Amniotic stem cell (primary cell): ENCODE measurements at regions not wholly inside any gene's neighbourhood (a gene's known extent, or its start where the extent isn't known, plus 50 kb on each side); places are given as distances from the start of the nearest gene placed in this dataset.

Experiments
- DNase-seq: peaks from one replicate; lab custom pipeline; 2025; lab: John Stamatoyannopoulos, UW

DNA sequence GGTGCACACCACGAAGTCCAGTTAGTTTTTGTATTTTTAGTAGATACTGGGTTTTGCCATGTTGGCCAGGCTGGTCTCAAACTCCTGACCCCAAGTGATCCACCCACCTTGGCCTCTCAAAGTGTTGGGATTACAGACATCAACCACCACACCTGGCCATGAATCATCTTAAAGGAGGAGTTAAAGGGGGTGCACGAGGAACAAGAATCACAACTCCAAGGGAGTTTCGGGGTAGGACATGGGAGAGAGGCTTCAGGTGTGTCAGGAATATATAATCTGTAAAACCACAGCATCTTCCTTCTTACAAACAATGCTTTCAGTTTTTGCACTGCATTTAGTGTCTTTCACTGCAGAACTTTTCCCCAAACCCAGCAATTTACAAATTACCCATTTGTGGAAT is 137.4 kb upstream of the SGK1 start:
- no peak for DNase-seq

DNA sequence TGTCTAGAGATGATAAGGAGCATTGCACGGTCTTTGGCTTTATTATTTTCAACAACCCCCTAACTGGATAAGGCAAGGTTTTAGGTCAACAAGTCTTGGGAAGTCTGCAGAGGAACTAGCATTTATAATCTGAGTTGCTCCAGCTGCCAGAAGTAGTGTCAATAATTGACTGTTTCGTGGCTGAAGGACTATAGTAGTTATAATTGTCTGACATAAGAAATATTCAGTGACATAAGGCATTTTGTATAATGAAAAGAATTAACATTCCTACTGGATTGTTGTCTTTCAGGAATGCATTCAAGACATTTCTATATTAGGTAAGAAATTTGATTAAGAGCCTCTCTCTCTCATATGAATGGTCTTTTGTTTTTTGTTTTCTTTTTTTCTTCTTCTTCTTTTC is 136.9 kb upstream of the SGK1 start:
- DNase-seq, result no peak

DNA sequence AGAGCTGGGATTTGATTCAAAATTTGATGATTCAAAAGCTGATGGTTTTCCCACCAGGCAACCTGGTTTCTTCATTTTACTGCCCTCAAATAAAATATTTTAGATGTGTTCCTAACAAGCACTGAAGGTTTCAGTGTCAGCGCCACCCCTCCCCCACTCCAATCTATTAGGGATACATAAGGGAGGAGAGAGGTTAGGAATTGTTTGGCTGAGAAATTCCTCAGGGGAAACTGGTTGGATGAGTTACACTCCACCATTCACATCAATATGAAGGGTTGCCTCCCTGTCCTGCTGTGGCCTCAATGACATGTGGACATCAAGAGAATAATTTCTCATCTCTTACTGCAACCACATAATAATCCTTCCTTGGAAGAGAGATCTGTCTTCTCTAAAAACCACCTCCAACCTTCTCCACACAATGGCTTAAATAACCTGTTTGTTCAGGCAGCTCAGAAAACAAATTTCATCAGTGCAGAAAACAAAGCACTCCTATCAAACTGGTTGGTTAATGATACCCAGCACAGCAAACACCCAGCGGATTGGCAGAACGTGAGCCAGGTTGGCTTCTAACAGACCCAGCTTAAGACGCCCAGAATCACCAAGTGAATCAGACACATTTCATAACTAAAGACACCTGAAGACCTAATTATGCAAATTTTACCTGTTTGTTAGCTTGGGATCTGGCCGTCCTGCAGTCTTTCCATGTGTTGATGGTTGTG is 136.0 kb upstream of the SGK1 start:
- no peak for DNase-seq

DNA sequence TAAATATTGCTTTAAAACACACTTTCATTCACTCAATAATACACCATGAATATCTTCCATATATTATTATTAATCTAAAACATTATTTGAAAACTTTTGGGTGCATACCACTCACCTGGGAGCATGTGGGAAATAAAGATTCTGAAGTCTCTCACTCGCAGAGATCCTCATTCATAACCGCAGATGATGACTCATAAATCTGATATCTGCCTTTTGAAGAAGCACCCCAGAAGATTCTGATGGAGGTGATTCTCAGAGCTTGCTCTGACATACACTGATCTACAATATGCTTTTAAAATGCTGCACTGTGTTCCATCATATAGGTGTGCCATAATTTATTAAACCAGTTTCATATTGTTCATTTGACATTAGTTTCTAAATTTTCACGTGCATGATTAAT is 135.0 kb upstream of the SGK1 start:
- no peak for DNase-seq

DNA sequence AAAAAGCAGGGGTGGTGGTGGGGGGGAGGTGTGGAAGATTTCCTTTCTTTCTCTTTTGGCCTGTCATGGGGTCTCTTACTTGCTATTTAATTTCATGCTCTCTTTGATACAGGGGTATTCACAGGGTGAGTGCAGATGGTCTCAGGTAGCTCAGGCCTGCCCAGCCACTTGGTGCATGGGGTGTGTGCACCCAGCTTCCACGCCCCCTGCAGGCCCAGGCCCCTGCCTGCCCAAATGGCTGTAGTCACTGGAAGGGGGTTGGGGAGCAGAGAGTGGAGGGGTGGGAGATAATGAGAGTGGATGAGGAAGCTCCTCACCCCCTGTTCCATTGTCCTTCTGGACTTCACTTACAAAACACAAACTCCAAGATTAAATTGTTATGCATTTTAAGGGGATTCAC is 133.6 kb upstream of the SGK1 start:
- no peak for DNase-seq

DNA sequence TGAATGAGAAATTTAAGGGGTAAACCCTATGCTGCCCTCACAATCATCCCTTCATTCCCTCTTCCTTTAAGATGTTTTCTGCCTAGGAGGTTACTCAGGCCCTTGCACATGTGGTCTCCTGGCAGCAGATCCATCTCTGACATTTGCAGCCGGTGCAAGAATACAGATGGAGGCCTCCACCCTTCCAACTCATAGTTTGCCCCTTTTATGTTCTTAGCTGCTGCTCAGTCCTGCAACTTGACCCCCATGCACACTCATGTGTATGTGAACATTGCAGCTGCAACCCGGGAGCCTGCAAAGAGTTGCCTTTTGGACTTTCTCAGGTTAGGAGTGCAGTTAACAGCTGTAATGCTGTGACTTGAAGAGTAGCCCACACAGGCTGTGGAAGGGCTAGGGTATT is 131.9 kb upstream of the SGK1 start:
- DNase-seq, result no peak

DNA sequence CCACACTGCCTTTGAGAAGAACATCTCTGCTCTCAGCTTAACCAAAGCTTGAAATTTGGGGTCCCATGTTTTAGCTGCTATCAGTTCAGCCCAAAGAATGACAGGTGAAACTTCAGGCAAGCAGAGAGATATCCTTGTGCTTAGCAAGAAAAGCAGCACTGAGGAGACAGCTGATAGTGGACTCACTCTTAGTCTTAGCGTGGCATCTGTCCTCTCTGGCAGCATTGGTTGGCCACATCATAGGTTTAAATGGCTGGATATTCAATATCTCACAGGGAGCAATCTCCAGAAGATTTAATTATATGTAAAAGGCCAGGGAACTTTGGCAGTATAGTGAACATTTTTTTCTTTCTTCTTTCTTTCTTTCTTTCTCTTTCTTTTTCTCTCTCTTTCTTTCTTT is 131.1 kb upstream of the SGK1 start:
- DNase-seq, result no peak

DNA sequence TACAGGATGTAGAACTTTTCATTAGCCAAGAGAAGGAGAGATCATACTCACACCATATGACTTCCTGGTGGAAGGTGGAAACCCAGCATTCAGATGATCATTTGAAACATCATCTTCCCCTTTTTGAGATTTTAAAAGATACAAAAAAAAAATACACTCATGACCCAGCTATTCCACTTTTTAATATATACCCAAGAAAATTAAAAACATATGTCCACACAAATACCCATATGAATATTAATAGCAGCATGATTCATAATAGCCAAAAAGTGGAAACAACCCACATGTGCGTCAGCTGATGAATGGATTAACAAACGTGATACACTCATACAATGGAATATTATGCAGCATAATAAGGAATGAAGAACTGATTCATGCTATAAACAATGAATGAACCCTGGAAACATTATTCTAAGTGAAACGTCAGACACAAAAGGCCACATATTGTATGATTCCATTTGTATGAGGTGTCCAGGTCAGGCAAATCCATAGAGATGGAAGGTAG is 130.0 kb upstream of the SGK1 start:
- peak; percentile 33 for DNase-seq

DNA sequence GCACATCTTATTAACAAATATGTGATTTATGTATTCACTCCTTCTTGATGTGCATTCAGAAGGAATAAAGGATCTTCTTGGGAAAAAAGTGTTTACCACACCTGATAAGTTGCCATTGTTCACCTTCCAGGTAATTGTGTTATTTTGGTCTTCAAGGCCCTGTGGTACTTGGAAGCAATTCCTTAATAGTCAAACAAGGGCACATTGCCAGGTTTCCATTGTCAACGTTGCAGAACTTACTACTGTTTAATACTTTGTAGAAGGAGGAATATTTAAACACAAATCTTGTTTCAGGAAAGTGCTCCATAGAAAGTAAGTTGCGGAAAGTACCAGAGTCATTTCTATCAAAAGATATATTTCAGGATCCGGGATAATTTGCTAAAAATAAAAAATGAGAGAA is 129.5 kb upstream of the SGK1 start:
- DNase-seq, result no peak

DNA sequence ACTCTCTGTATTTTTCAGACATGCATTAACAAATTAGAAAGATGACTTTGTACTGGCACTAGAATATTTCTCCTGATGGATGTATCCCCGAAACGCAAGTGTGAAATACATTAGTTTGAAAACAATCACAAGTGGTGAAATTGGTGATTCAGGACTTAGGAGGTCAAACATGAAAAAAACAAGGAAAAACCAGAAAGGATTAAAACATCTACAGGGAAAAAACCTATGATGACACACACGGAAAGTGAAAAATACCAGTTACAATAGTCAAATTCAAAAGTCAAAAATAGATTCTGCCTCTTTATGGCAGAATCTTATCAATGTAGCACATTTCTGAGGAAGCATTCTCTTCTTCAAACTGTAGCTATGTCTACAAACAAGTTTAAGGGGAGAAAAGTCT is 129.0 kb upstream of the SGK1 start:
- no peak for DNase-seq

DNA sequence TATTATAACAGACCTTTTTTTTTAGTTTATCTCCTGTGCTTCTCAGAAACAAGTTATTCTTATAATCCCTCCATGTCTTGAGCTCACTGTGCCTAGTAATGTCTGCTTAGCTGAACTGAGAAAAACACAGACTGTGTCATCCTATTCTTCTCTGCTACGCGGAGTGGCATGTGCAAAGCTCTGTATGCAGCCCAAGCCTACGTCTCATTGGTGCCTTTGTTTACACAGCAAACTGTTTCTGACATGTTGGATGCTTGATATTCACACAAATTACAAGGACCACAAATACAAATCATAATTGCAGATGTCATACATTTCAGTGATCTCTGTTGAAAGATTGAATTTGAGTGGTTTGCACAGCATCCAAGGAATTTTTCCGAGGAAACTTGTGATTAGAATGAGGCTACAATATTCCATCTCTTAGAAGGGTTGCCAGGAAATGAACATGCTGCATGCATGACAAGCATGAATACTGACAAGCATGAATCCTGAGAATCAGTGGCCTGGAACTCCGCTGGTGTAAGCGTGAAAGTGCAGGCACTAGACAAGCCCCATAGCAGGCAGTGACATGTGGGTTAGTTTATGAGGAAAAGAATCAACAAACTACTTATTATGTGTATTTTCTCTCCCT is 128.4 kb upstream of the SGK1 start:
- DNase-seq, result peak; percentile 55

DNA sequence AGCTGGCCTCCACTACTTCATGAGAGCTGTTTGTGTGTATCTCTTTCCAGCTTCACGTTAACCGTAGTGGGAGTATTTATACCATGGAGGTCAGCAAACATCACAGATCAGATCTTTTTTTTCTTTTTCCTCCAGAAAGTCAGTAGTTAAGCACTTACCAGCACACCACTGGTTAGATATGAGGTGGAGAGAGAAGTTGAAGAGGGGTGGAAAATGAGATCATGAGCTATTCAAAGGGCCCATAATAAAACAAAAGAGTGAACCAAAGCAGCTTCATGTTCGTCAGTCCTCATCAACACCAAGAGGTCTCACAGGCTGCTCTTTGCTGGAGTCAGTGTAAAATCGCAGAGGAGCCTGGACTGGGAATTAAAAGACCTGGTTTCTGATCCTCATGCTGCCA is 125.1 kb upstream of the SGK1 start:
- DNase-seq, result no peak

DNA sequence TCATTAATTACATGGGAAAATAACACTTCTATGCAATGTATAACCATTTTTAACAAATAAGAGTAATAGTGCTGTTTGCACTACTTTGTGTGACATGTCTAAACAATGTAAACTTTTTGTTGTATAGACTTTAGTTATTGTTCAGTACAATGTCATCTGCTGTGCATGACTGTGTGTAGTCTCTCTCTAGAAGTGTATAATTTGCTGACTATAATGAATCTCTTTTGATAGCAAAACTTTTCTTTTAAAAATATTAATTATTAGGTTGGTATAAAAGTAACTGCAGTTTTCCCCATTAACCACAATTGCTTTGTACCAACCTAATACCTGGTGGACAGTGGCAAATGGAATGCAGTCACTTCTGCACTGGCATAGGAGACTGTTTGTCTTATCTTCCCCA is 124.2 kb upstream of the SGK1 start:
- DNase-seq, result no peak

DNA sequence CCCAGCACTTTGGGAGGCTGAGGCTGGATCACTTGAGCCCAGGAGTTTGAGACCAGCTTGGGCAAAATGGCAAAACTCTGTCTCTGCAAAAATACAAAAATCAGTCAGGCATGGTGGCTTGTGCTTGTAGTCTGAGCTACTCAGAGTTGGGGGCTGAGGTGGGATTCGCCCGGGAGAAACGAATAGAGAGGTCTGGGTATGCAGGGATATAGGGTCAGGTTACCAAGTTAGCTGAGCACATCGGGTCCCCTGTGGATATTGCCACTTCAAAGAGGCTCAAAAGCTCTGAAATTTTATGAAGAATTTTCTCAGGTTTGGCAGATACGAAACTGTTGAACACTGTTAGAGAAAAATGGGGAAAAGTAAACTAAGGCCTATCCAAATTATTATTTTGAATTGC is 120.9 kb upstream of the SGK1 start:
- DNase-seq, result no peak

DNA sequence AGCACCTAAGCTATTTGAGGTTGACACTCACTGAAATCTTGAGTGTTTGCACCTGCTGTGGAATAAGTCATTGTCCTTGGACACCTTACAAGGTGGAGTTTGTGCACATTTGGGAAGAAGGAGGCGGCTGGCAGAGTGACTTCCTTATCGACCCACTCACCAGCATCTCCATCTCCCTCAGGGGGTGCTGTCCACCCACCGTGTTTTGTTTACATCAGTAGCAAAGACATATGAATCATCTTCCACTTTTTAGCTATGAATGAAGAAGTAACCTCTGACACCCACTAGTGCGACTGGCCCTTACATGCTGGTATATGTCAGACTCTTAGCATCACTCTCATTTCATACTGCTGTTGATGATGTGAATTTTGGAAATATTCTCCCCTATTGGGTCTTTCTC is 119.5 kb upstream of the SGK1 start:
- DNase-seq, result no peak

DNA sequence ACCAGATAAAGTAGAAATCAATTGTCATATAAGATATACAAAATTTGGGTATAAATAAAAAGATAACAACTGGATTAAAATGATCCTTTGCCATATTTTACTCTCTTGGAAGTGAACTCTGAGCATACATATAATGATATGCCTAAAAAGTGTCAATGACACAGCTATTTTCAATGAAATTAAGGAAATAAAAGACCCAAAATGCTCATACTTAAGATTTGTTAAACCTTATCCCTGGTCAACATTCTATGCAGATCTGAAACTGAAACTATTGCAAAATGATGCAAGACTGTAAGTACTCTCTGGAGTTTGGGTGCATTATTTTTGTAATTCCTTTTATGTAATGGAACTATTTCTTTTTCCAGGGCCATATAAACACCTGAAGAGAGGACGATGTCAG is 119.0 kb upstream of the SGK1 start:
- DNase-seq, result no peak

DNA sequence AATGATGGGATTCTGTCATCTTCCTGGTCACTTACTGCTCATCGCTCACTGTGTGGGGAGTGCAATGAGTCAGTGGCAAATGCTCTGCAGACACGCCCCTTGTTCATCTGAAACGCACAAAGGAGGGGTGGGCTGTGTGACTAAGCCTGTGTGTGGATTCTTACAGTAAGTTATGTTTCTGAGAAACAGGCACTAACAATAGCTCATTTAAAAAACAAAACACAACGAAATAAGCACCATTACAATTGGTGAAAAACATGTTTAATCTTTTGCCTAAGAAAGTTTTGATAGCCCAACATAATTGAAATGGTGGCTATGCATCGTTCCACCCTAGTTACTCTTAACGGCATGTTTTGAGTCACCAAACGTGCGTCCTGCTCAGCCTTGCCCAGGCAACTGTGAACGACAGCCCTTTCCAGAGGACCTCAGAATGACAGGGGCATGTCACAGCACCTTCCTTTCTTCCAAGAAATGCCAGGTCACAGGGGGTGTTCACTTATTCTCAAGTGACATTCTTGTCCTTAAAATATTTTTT is 118.4 kb upstream of the SGK1 start:
- DNase-seq, result peak; percentile 95

DNA sequence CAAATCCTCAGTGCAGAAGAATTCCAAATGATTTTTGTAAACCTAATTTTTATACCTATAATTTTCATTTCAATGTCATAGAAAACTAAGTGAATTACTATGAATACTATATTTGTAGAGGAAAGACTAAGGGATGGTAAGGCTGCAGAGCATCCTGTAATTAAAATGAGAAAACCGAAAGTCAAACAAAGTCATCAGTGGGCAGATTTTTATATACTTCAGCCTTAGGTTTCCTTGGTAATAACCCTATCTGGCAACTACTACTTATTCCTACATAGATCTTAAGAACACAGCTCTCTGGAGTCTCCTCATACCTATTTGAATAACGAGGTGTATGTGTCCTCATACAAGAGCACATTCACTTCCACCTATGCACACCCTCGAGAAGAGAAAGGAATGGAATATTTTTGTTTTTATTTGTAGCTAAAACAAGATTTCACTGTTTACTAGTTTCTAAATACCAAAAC is 117.9 kb upstream of the SGK1 start:
- DNase-seq, result no peak

DNA sequence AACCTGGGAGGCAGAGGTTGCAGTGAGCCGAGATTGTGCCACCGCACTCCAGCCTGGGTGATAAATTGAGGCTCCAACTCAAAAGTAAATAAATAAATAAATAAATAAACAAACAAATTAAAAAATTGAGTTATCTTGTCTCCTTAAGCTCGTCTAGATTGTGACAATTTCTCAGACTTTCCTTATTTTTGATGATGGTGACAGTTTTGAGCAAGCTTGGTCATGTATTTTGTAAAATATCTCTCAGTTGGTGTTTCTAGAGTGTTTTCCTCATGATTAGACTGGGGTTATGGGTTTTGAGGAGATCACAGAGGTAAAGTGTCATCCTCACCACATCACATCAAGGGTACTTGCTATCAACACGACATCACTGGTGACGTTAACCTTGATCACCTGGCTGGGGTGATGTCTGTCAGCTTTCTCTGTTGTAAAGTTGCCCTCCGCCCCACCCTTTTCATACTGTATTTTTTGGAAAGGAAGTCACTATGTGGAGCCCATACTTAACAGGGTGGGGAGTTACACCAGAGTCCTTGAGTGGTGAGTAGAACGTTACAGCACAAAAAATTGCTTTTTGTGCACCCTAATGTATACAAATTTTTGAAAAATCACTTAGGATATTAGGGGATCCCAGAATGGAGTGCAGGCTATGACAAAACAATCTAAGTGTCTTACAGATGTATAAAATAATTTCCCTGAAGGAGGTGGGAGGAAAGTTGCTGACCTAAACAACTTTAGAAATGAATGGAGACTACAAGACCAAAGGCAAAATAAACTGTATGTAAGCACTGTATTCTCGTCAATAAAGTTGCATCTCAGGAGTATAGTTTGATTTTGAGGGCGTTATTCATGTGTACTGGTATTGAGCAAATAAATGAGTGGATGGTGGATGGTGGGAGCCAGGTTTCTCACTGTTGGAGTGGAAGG is 116.4 kb upstream of the SGK1 start:
- no peak for DNase-seq

DNA sequence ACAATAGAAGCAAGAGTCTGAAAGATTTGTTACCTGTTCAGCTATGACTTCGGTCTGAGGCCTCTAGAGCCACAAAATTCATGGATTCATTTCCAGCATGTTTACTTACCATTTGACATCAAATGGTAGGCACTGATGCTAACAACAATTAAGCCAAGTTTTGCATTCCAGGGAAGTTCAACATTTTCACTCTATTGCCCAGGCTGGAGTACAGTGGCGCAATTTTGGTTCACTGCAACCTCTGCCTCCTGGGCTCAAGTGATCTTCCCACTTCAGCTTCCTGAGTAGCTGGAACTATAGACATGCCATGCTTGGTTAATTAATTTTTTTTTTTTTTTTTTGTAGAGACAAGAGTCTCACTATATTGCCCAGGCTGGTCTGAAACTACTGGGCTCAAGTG is 114.1 kb upstream of the SGK1 start:
- DNase-seq, result no peak

DNA sequence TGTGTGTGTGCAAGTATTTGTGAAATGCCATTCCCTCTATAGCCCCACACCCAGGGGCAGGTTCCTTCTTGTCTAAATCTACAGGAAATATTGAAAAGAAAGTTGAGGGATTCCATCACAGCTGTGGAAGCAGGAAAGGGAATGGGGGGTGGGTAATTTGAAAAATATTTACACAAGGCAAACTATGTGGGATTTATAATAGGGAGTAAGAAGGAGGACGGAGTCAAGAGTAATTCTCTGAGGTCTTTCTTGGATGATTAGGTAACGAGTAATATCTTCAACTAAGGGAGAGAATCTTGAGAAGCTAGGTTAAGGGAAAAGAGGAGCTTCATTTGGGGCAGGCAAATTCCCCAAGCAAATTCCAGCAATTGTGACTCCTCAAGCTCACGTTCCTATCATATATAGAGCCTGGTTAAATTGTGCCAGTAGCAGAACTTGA is 113.5 kb upstream of the SGK1 start:
- no peak for DNase-seq

DNA sequence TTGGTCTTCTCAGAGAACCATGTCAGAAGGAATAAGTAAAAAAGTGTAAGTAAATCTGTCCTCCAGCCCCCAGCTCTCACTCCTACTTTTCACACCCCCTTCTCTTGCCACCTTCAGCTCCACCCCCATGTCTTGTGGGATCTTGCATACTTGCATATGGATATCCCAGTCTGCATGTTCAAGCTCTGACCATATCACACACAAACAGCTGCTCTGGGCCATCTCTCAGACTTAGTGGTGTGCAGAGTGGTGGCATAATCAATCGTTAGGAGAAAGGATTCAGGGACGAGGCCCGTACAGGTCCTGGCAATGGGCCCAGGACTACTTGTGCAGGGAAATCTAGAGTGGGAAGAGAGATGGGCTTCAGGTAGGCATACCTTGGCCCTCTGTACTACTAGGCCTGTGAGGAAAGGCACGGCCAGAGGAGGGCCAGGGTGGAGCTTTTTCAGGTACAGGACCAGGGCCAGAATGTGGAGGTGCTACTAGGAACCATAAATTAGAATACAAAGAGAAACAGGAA is 112.0 kb upstream of the SGK1 start:
- DNase-seq, result no peak
